Heart left ventricle (tissue), 16 donors: ENCODE measurements at regions not wholly inside any gene's neighbourhood (a gene's known extent, or its start where the extent isn't known, plus 50 kb on each side); places are given as distances from the start of the nearest gene placed in this dataset.
A peak's percentile ranks its signal among the peaks of the same experiment; 100 is the strongest.

Experiments
- ATAC-seq, 4 donors: fragments of 200-7000 bp; cut with Tn5 transposase; one replicate each; pipeline ENCODE4 v1.9.1; 2020 to 2022; ENCODE audit warnings: moderate library complexity in 4 of 4, mild to moderate bottlenecking in 3 of 4, moderate number of reproducible peaks in 1 of 4
- DNase-seq, 5 donors: peaks; one replicate each; pipeline ENCODE4 v3.0.0-alpha.2; 2020
- H3K27ac ChIP-seq, 12 donors: fragments of 200-600 bp; sonication (generic) in 4 of 12; one replicate each; pipeline versions ENCODE4 v1.5.0 to v1.8.0; 2016 to 2022; ENCODE audit warnings: mild to moderate bottlenecking in 2 of 12
- H3K27me3 ChIP-seq, 9 donors: fragments of 200-600 bp; sonication (generic) in 2 of 9; one replicate each; pipeline versions ENCODE4 v1.5.1 to v1.8.0; 2016 to 2022; ENCODE audit warnings: mild to moderate bottlenecking in 3 of 9
- H3K36me3 ChIP-seq, 9 donors: fragments of 200-600 bp; sonication (generic) in 2 of 9; one replicate each; pipeline versions ENCODE4 v1.5.0 to v1.8.0; 2018 to 2022; ENCODE audit warnings: mild to moderate bottlenecking in 2 of 9
- H3K4me1 ChIP-seq, 12 donors: fragments of 200-600 bp; sonication (generic) in 4 of 12; one replicate each; pipeline versions ENCODE4 v1.5.0 to v1.8.0; 2016 to 2022; ENCODE audit warnings: mild to moderate bottlenecking in 3 of 12
- H3K4me3 ChIP-seq, 12 donors: fragments of 200-600 bp; sonication (generic) in 4 of 12; one replicate each; pipeline versions ENCODE4 v1.5.0 to v1.8.0; 2017 to 2022; ENCODE audit warnings: mild to moderate bottlenecking in 9 of 12, moderate library complexity in 4 of 12
- H3K9me3 ChIP-seq, 12 donors: fragments of 200-600 bp; sonication (generic) in 4 of 12; one replicate each; pipeline versions ENCODE4 v1.5.0 to v1.8.0; 2016 to 2022; ENCODE audit warnings: mild to moderate bottlenecking in 1 of 12
- CTCF ChIP-seq, 12 donors: fragments of 200-600 bp; sonication (generic) in 4 of 12; IDR thresholded peaks; one replicate each; pipeline versions ENCODE4 v1.5.0 to v1.8.0; 2018 to 2022; ENCODE audit warnings: antibody characterized with exemption in 12 of 12, mild to moderate bottlenecking in 5 of 12
- POLR2A ChIP-seq, 2 donors: fragments of 450-650 bp; IDR thresholded peaks; one replicate each; pipeline ENCODE4 v1.6.1; 2017; ENCODE audit warnings: antibody characterized with exemption in 2 of 2, mild to moderate bottlenecking in 2 of 2, moderate library complexity in 2 of 2
- WGBS, 4 donors: extraction: QIAGEN DNeasy Blood & Tissue Kit in 2 of 4; methylation state at CpG; one replicate each; pipeline versions ENCODE4 v1.1.5 to v1.1.7; 2013 to 2018; 5-methylcytosine and 5-hydroxymethylcytosine counted together
- intact Hi-C, 10 donors: fragments of 100-400 bp; cut with DNase I; formaldehyde crosslinking; loops; one replicate each; pipeline versions ENCODE4 v1.11.1 to v1.14.2; 2022
- donor health status: ischemic (EF 13 %, LVEDD 7.1; RV severe dilation, severe dysfunction).
- donor health status: healthy with polysubstance abuse.
- donor health status: DM: no; HTN: yes; CAD: no.
- donor health status: DM: no; HTN: no; CAD: no.
- donor health status: ischemic (EF 25% LVEDD 6.9; RV normal size, moderate dysfunction).
- donor health status: ischemic (EF 25% LVEDD 5.7; RV mildly dilated, moderate dysfunction).
- donor health status: healthy.
- donor health status: DM: yes; HTN: yes; CAD: no.
- donor health status: ischemic (EF 35%, LVEDD 5.7; RV mildly dilated, moderate dysfunction).
- donor health status: nonischemic (EF 11% LVEDD 7.7; RV severe dilation, severe dysfunction).
- donor health status: DM: yes; HTN: yes; CAD: no.
- donor health status: PGD.
- donor health status: ischemic (EF 29% LVEDD 5.4; RV normal size, mild dysfunction).
- donor health status: nonischemic (EF 23%, LVEDD 6.1; RV moderate dilation, normal function).

- 75 to 85% (median 80%) methylated on average over 23 of the region's 23 CpGs for WGBS, 4 donors
- intact Hi-C loops: loop anchor here in 3 of 10 donors (10.0 kb wide), 2 partner anchors 60 kb away; no protein-coding TSS in a partner anchor
- no peak overlapping the region for H3K27ac ChIP-seq
- peaks cover 0 to 49% (median 22%) of the 10 kb centered on the region in 9 donors for H3K27me3 ChIP-seq
- no peaks in the 10 kb centered on the region for H3K36me3 ChIP-seq
- no peaks in the 10 kb centered on the region for H3K9me3 ChIP-seq
- DNase-seq: no peak
- no peak for ATAC-seq
- H3K4me3 ChIP-seq: no peak overlapping the region
- no peak for TF ChIP-seq CTCF (IDR thresholded peaks at IDR 0.05)
- TF ChIP-seq POLR2A (IDR thresholded peaks at IDR 0.05): no peak
- H3K4me1 ChIP-seq: peaks cover 0 to 24% (median 1%) of the 10 kb centered on the region in 12 donors
These were observed 67.9 kb upstream of the SLCO4A1 start for GRCh38 chr20:62574230-62574993.

GRCh38 chr20:62575976-62576722, 66.2 kb upstream of the SLCO4A1 start:
- H3K4me3 ChIP-seq: no peak overlapping the region
- peak overlapping the region in 1 of 12 donors; percentile 13 for H3K27ac ChIP-seq
- H3K36me3 ChIP-seq: no peaks in the 10 kb centered on the region
- TF ChIP-seq POLR2A (IDR thresholded peaks at IDR 0.05): no peak
- no peak for TF ChIP-seq CTCF (IDR thresholded peaks at IDR 0.05)
- peaks cover 0 to 61% (median 32%) of the 10 kb centered on the region in 9 donors for H3K27me3 ChIP-seq
- ATAC-seq (peak in 2 of 4 donors; percentile 0), DNase-seq (peak in 1 of 5 donors; percentile 20)
- peaks cover 0 to 24% (median 1%) of the 10 kb centered on the region in 12 donors for H3K4me1 ChIP-seq
- intact Hi-C loops: loop anchor here in 3 of 10 donors (10.0 kb wide), 2 partner anchors 59 to 61 kb away; no protein-coding TSS in a partner anchor
- H3K9me3 ChIP-seq: no peaks in the 10 kb centered on the region
- 60 to 68% (median 66%) methylated on average over 11 to 23 of the region's 23 CpGs for WGBS, 4 donors

GRCh38 chr20:62576815-62577489, 65.4 kb upstream of the SLCO4A1 start:
- DNase-seq (peak in 1 of 5 donors; percentile 35), ATAC-seq (peak; percentile 11 to 37 (median 34))
- peaks cover 0 to 64% (median 33%) of the 10 kb centered on the region in 9 donors for H3K27me3 ChIP-seq
- H3K27ac ChIP-seq: peak overlapping the region in 1 of 12 donors; percentile 28
- no peaks in the 10 kb centered on the region for H3K9me3 ChIP-seq
- TF ChIP-seq POLR2A (IDR thresholded peaks at IDR 0.05): no peak
- TF ChIP-seq CTCF (IDR thresholded peaks at IDR 0.05): no peak
- 33 to 49% (median 37%) methylated on average over 8 to 15 of the region's 15 CpGs for WGBS, 4 donors
- no peaks in the 10 kb centered on the region for H3K36me3 ChIP-seq
- peaks cover 0 to 30% (median 1%) of the 10 kb centered on the region in 12 donors for H3K4me1 ChIP-seq
- no peak overlapping the region for H3K4me3 ChIP-seq
- intact Hi-C loops: loop anchor here in 3 of 10 donors (10.0 kb wide), 2 partner anchors 58 to 62 kb away; no protein-coding TSS in a partner anchor
